ENCODE measurements at regions not wholly inside any gene's neighbourhood (a gene's known extent, or its start where the extent isn't known, plus 50 kb on each side); places are given as distances from the start of the nearest gene placed in this dataset.
"Not testable (repeated sequence)": the region's sequence is repeated elsewhere in the genome, so short reads cannot be mapped to it uniquely, and the experiment has no call there.

- not testable (repeated sequence) for DNase-seq (ENCODE audit: low read depth in 3 of 3)
Observed at GRCh38 chr7:135872861-135873260, 104.3 kb downstream of the MTPN start.

- DNase-seq (ENCODE audit: low read depth in 3 of 3), result no peak
Observed at GRCh38 chr7:135862586-135863340, 114.2 kb upstream of the FAM180A start.

GRCh38 chr7:135859538-135859937 is 110.9 kb upstream of the FAM180A start:
- no peak for DNase-seq (ENCODE audit: low read depth in 3 of 3)

GRCh38 chr7:135858851-135859250 is 110.2 kb upstream of the FAM180A start:
- no peak for DNase-seq (ENCODE audit: low read depth in 3 of 3)

GRCh38 chr7:135858379-135858778 is 109.8 kb upstream of the FAM180A start:
- DNase-seq (ENCODE audit: low read depth in 3 of 3), result no peak

- DNase-seq (ENCODE audit: low read depth in 3 of 3), result no peak
Observed at GRCh38 chr7:135857519-135858274, 109.1 kb upstream of the FAM180A start.

GRCh38 chr7:135856356-135857144 is 107.9 kb upstream of the FAM180A start:
- DNase-seq (ENCODE audit: low read depth in 3 of 3), result no peak

GRCh38 chr7:135855846-135856245 is 107.2 kb upstream of the FAM180A start:
- no peak for DNase-seq (ENCODE audit: low read depth in 3 of 3)

- DNase-seq (ENCODE audit: low read depth in 3 of 3), result no peak
Observed at GRCh38 chr7:135853499-135853898, 104.9 kb upstream of the FAM180A start.

GRCh38 chr7:135853008-135853407 is 104.4 kb upstream of the FAM180A start:
- no peak for DNase-seq (ENCODE audit: low read depth in 3 of 3)

- DNase-seq (ENCODE audit: low read depth in 3 of 3), result no peak
Observed at GRCh38 chr7:135847242-135847641, 98.6 kb upstream of the FAM180A start.

- DNase-seq (ENCODE audit: low read depth in 3 of 3), result no peak
Observed at GRCh38 chr7:135846339-135846738, 97.7 kb upstream of the FAM180A start.

- no peak for DNase-seq (ENCODE audit: low read depth in 3 of 3)
Observed at GRCh38 chr7:135845415-135846075, 96.9 kb upstream of the FAM180A start.

GRCh38 chr7:135844903-135845302 is 96.3 kb upstream of the FAM180A start:
- no peak for DNase-seq (ENCODE audit: low read depth in 3 of 3)

GRCh38 chr7:135843214-135843613 is 94.6 kb upstream of the FAM180A start:
- no peak for DNase-seq (ENCODE audit: low read depth in 3 of 3)

GRCh38 chr7:135842446-135843179 is 94.0 kb upstream of the FAM180A start:
- DNase-seq (ENCODE audit: low read depth in 3 of 3), result no peak

- DNase-seq (ENCODE audit: low read depth in 3 of 3), result no peak
Observed at GRCh38 chr7:135840591-135840990, 92.0 kb upstream of the FAM180A start.

GRCh38 chr7:135837675-135838074 is 89.1 kb upstream of the FAM180A start:
- DNase-seq (ENCODE audit: low read depth in 3 of 3), result no peak

GRCh38 chr7:135834266-135834665 is 85.7 kb upstream of the FAM180A start:
- DNase-seq (ENCODE audit: low read depth in 3 of 3), result no peak

- DNase-seq (ENCODE audit: low read depth in 3 of 3), result no peak
Observed at GRCh38 chr7:135833642-135834041, 85.0 kb upstream of the FAM180A start.
